HepG2 (cell line): ENCODE measurements at regions not wholly inside any gene's neighbourhood (a gene's known extent, or its start where the extent isn't known, plus 50 kb on each side); places are given as distances from the start of the nearest gene placed in this dataset.

Experiments used
- AGO2 ChIP-seq: fragments of 200-400 bp; formaldehyde crosslinking; optimal IDR thresholded peaks from 2 replicates; pipeline ENCODE3; 2017; ENCODE audit warnings: mild to moderate bottlenecking, low read depth, low read length, moderate library complexity
- ARNT2 ChIP-seq: sonication (generic); formaldehyde crosslinking; IDR thresholded peaks from 2 replicates; pipeline ENCODE4 v1.8.0; 2022; ENCODE audit warnings: mild to moderate bottlenecking, low read depth, missing genetic modification reagents, moderate library complexity
- CEBPG ChIP-seq: IDR thresholded peaks from 2 replicates; pipeline ENCODE4 v1.6.1; 2016
- DPF2 ChIP-seq: sonication (generic); formaldehyde crosslinking; IDR thresholded peaks from 2 replicates; pipeline ENCODE4 v1.4.0; 2020; ENCODE audit warnings: mild to moderate bottlenecking, low read depth, missing genetic modification reagents, borderline replicate concordance
- ETV5 ChIP-seq: IDR thresholded peaks from 2 replicates; pipeline ENCODE4 v1.6.1; 2018; ENCODE audit warnings: missing biosample characterization, missing genetic modification reagents, inconsistent platforms, borderline replicate concordance
- ETV6 ChIP-seq: sonication (generic); formaldehyde crosslinking; conservative IDR thresholded peaks from 2 replicates; pipeline ENCODE4 v1.4.0; 2020; ENCODE audit warnings: missing genetic modification reagents
- FOXP1 ChIP-seq, 2 experiments: fragments of 450-650 bp in 1 of 2; IDR thresholded peaks; 2 replicates each; pipeline ENCODE4 v1.6.1; 2017 to 2018; ENCODE audit warnings: antibody characterized with exemption in 1 of 2
- JUN ChIP-seq: sonication (generic); formaldehyde crosslinking; IDR thresholded peaks from 2 replicates; pipeline ENCODE4 v1.4.0; 2020; ENCODE audit warnings: mild to moderate bottlenecking, missing genetic modification reagents
- LBX2 ChIP-seq: sonication (generic); formaldehyde crosslinking; IDR thresholded peaks from 2 replicates; pipeline ENCODE4 v1.5.0; 2020; ENCODE audit warnings: missing genetic modification reagents, mild to moderate bottlenecking, borderline replicate concordance
- MIER2 ChIP-seq: IDR thresholded peaks from 2 replicates; pipeline ENCODE4 v1.6.1; 2016; ENCODE audit warnings: missing biosample characterization, missing genetic modification reagents
- PHF20 ChIP-seq: sonication (generic); formaldehyde crosslinking; IDR thresholded peaks from 2 replicates; pipeline ENCODE4 v1.5.0; 2020; ENCODE audit warnings: mild to moderate bottlenecking, missing genetic modification reagents
- RBM39 ChIP-seq: fragments of 200-400 bp; formaldehyde crosslinking; IDR thresholded peaks from one replicate; pipeline ENCODE4 v1.6.1; 2018; ENCODE audit warnings: antibody characterized with exemption, mild to moderate bottlenecking, low read depth, low read length; ENCODE audit not compliant: poor library complexity, severe bottlenecking
- SMARCC2 ChIP-seq: fragments of 450-650 bp; IDR thresholded peaks from 2 replicates; pipeline ENCODE4 v1.6.1; 2017; ENCODE audit warnings: antibody characterized with exemption, mild to moderate bottlenecking
- SP2 ChIP-seq: sonication (generic); formaldehyde crosslinking; IDR thresholded peaks from 2 replicates; pipeline ENCODE4 v1.5.1; 2020; ENCODE audit warnings: mild to moderate bottlenecking, missing genetic modification reagents
- STAT6 ChIP-seq: sonication (generic); formaldehyde crosslinking; IDR thresholded peaks from 2 replicates; pipeline ENCODE4 v1.4.0; 2020; ENCODE audit warnings: missing genetic modification reagents, mild to moderate bottlenecking, borderline replicate concordance
- TOPORS ChIP-seq: sonication (generic); formaldehyde crosslinking; IDR thresholded peaks from 2 replicates; pipeline ENCODE4 v1.8.0; 2023; ENCODE audit warnings: mild to moderate bottlenecking, missing genetic modification reagents
- XRCC5 ChIP-seq: fragments of 200-400 bp; formaldehyde crosslinking; optimal IDR thresholded peaks from 2 replicates; pipeline ENCODE3; 2017; ENCODE audit warnings: mild to moderate bottlenecking, low read length
- ZBTB34 ChIP-seq: sonication (generic); formaldehyde crosslinking; IDR thresholded peaks from 2 replicates; pipeline ENCODE4 v1.8.0; 2022; ENCODE audit warnings: mild to moderate bottlenecking, missing genetic modification reagents
- ZBTB8A ChIP-seq: sonication (generic); formaldehyde crosslinking; IDR thresholded peaks from 2 replicates; pipeline ENCODE4 v1.4.0; 2020; ENCODE audit warnings: mild to moderate bottlenecking, low read depth, missing genetic modification reagents, borderline replicate concordance
- ZKSCAN8 ChIP-seq: IDR thresholded peaks from 2 replicates; pipeline ENCODE4 v1.6.1; 2016; ENCODE audit warnings: borderline replicate concordance, missing genetic modification reagents, missing compliant biosample characterization
- ZNF333 ChIP-seq: sonication (generic); formaldehyde crosslinking; IDR thresholded peaks from 2 replicates; pipeline ENCODE4 v1.4.0; 2020; ENCODE audit warnings: mild to moderate bottlenecking, missing genetic modification reagents, borderline replicate concordance
- ZNF451 ChIP-seq: sonication (generic); formaldehyde crosslinking; IDR thresholded peaks from 2 replicates; pipeline ENCODE4 v1.5.0; 2020; ENCODE audit warnings: mild to moderate bottlenecking, missing genetic modification reagents
- ZNF484 ChIP-seq: sonication (generic); formaldehyde crosslinking; IDR thresholded peaks from 2 replicates; pipeline ENCODE4 v1.5.1; 2020; ENCODE audit warnings: mild to moderate bottlenecking, low read depth, missing genetic modification reagents, borderline replicate concordance
- ZNF691 ChIP-seq: sonication (generic); formaldehyde crosslinking; IDR thresholded peaks from 2 replicates; pipeline ENCODE4 v1.4.0; 2020; ENCODE audit warnings: missing genetic modification reagents, low read depth, mild to moderate bottlenecking, borderline replicate concordance
- ZNF83 ChIP-seq: sonication (generic); formaldehyde crosslinking; IDR thresholded peaks from 2 replicates; pipeline ENCODE4 v1.4.0; 2020; ENCODE audit warnings: missing genetic modification reagents, mild to moderate bottlenecking, borderline replicate concordance

- no peak for TF ChIP-seq DPF2 (CRISPR knock-in tag)
- no peak for TF ChIP-seq MIER2 (CRISPR knock-in tag)
- TF ChIP-seq TOPORS (CRISPR knock-in tag) = peak; percentile 81; the same call in 1 of the 2 replicates
- no peak for TF ChIP-seq SMARCC2
- TF ChIP-seq JUN (CRISPR knock-in tag) = 0 out of 2 replicates have a peak, but pooled peaks have one; percentile 48
- peak; percentile 63 for TF ChIP-seq ZNF451 (CRISPR knock-in tag)
- TF ChIP-seq STAT6 (CRISPR knock-in tag) = no peak
- TF ChIP-seq ZNF333 (CRISPR knock-in tag) = peak; percentile 62; the same call in 1 of the 2 replicates
- TF ChIP-seq ZKSCAN8 = 0 out of 2 replicates have a peak, but pooled peaks have one; percentile 59
- TF ChIP-seq ARNT2 (CRISPR knock-in tag) = peak; percentile 80
- peak; percentile 73 for TF ChIP-seq ETV5 (CRISPR knock-in tag)
- TF ChIP-seq ZBTB34 (CRISPR knock-in tag) = no peak
- TF ChIP-seq FOXP1 (IDR thresholded peaks at IDR 0.05) = no peak
- 0 out of 2 replicates have a peak, but pooled peaks have one; percentile 19 for TF ChIP-seq FOXP1 (CRISPR knock-in tag; IDR thresholded peaks at IDR 0.05)
- 0 out of 2 replicates have a peak, but pooled peaks have one; percentile 19 for TF ChIP-seq CEBPG (CRISPR knock-in tag)
- TF ChIP-seq LBX2 = no peak; the same call in 1 of the 2 replicates
- TF ChIP-seq ZNF83 (CRISPR knock-in tag) = no peak
- TF ChIP-seq AGO2 = no peak
- TF ChIP-seq ZNF484 (CRISPR knock-in tag) = no peak
- peak; percentile 15; the same call in 1 of the 2 replicates for TF ChIP-seq SP2 (CRISPR knock-in tag)
- no peak for TF ChIP-seq ZBTB8A
- TF ChIP-seq ETV6 (CRISPR knock-in tag) = no peak; the same call in 1 of the 2 replicates
- TF ChIP-seq RBM39 = peak; percentile 42
- TF ChIP-seq XRCC5 = peak; percentile 72
- TF ChIP-seq ZNF691 (CRISPR knock-in tag) = peak; percentile 67; the same call in 1 of the 2 replicates
- TF ChIP-seq PHF20 (CRISPR knock-in tag) = peak; percentile 69
These were observed 154.6 kb downstream of the CCDC74A start (continued) for GRCh38 chr2:131682122-131682944.
